OCI-LY7 (cell line): ENCODE measurements at regions not wholly inside any gene's neighbourhood (a gene's known extent, or its start where the extent isn't known, plus 50 kb on each side); places are given as distances from the start of the nearest gene placed in this dataset.

Experiments used
- EZH2phosphoT487 ChIP-seq: fragments of 200-600 bp; sonication (generic); IDR thresholded peaks from 2 replicates; pipeline ENCODE4 v1.6.1; 2018; ENCODE audit warnings: low read depth, borderline replicate concordance, mild to moderate bottlenecking, mixed run types, antibody characterized with exemption, low read length, moderate library complexity, mixed read lengths
- TF ChIP-seq, protein P1 (sequence below): fragments of 200-600 bp; sonication (generic); conservative IDR thresholded peaks from 2 replicates; pipeline ENCODE4 v1.5.1; 2014; ENCODE audit warnings: mild to moderate bottlenecking, antibody characterized with exemption, low read length, moderate library complexity, mixed read lengths

DNA sequence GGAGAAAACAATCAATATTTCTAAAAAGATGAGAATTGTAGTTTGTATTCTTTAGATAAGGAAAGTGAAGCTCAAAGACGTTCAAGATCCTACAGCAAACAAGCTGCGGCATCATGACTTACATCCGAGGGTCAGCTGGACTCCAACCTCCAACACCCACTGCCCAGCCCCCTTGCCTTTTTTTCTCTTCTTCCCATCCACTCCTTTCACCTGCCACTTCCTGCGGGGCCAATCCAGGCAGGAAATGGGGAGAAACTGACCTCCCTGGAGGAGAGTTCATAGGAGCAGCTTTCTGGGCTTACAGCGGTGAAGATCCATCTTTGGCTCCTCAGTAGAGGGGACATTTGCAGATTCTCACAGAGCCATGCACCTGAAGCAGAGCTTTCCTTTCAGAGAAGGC lies 361.5 kb downstream of the PTPRU start:
- TF ChIP-seq, protein P1, sequence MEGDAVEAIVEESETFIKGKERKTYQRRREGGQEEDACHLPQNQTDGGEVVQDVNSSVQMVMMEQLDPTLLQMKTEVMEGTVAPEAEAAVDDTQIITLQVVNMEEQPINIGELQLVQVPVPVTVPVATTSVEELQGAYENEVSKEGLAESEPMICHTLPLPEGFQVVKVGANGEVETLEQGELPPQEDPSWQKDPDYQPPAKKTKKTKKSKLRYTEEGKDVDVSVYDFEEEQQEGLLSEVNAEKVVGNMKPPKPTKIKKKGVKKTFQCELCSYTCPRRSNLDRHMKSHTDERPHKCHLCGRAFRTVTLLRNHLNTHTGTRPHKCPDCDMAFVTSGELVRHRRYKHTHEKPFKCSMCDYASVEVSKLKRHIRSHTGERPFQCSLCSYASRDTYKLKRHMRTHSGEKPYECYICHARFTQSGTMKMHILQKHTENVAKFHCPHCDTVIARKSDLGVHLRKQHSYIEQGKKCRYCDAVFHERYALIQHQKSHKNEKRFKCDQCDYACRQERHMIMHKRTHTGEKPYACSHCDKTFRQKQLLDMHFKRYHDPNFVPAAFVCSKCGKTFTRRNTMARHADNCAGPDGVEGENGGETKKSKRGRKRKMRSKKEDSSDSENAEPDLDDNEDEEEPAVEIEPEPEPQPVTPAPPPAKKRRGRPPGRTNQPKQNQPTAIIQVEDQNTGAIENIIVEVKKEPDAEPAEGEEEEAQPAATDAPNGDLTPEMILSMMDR = no peak
- TF ChIP-seq EZH2phosphoT487 = no peak
